ENCODE measurements at regions not wholly inside any gene's neighbourhood (a gene's known extent, or its start where the extent isn't known, plus 50 kb on each side); places are given as distances from the start of the nearest gene placed in this dataset.

- H3K27ac ChIP-seq: no peak overlapping the region
- TF ChIP-seq CTCF (IDR thresholded peaks at IDR 0.05): peak; percentile 84 to 96 (median 94)
- H3K36me3 ChIP-seq: no peaks in the 10 kb centered on the region
- DNase-seq (ENCODE audit: low spot score in 2 of 2): peak; percentile 30 to 83
- peaks cover 0 to 4% of the 10 kb centered on the region in 2 donors for H3K4me1 ChIP-seq
- intact Hi-C loops (cut with DNase I): loop anchor here (1.0 to 10.0 kb wide), 3 partner anchors 124 to 451 kb away; no protein-coding TSS in a partner anchor
- H3K9me3 ChIP-seq: no peaks in the 10 kb centered on the region
- H3K27me3 ChIP-seq: no peaks in the 10 kb centered on the region
- no peak overlapping the region for H3K4me3 ChIP-seq
Observed at GRCh38 chr6:156564127-156564806, 212.9 kb upstream of the ARID1B start.

- no peaks in the 10 kb centered on the region for H3K36me3 ChIP-seq
- no peak overlapping the region for H3K4me3 ChIP-seq
- intact Hi-C loops (cut with DNase I): loop anchor here (1.0 to 10.0 kb wide), 3 partner anchors 125 to 451 kb away; no protein-coding TSS in a partner anchor
Observed at GRCh38 chr6:156563714-156564113, 213.5 kb upstream of the ARID1B start.

GRCh38 chr6:156562636-156563035, 214.5 kb upstream of the ARID1B start:
- H3K27me3 ChIP-seq: no peaks in the 10 kb centered on the region
- no peak for TF ChIP-seq CTCF (IDR thresholded peaks at IDR 0.05)
- H3K27ac ChIP-seq: no peak overlapping the region
- no peaks in the 10 kb centered on the region for H3K9me3 ChIP-seq
- DNase-seq (ENCODE audit: low spot score in 2 of 2): no peak
- H3K36me3 ChIP-seq: no peaks in the 10 kb centered on the region
- H3K4me1 ChIP-seq: peaks cover 0 to 4% of the 10 kb centered on the region in 2 donors
- intact Hi-C loops (cut with DNase I): loop anchor here (10.0 kb wide), 1 partner anchor 452 kb away; no protein-coding TSS in a partner anchor
- no peak overlapping the region for H3K4me3 ChIP-seq

More at GRCh38 chr6:156563714-156564113, 213.5 kb upstream of the ARID1B start:
- H3K27ac ChIP-seq: no peak overlapping the region
- no peaks in the 10 kb centered on the region for H3K9me3 ChIP-seq
- DNase-seq (ENCODE audit: low spot score in 2 of 2): no peak
- no peak for TF ChIP-seq CTCF (IDR thresholded peaks at IDR 0.05)
- H3K27me3 ChIP-seq: no peaks in the 10 kb centered on the region
- peaks cover 0 to 4% of the 10 kb centered on the region in 2 donors for H3K4me1 ChIP-seq

- no peaks in the 10 kb centered on the region for H3K27me3 ChIP-seq
- H3K4me3 ChIP-seq: no peak overlapping the region
- peaks cover 0 to 4% of the 10 kb centered on the region in 2 donors for H3K4me1 ChIP-seq
- no peak for DNase-seq (ENCODE audit: low spot score in 2 of 2)
- intact Hi-C loops (cut with DNase I): loop anchor here (10.0 kb wide), 1 partner anchor 453 kb away; no protein-coding TSS in a partner anchor
- no peak overlapping the region for H3K27ac ChIP-seq
- no peaks in the 10 kb centered on the region for H3K36me3 ChIP-seq
- TF ChIP-seq CTCF (IDR thresholded peaks at IDR 0.05): no peak
- no peaks in the 10 kb centered on the region for H3K9me3 ChIP-seq
Observed at GRCh38 chr6:156562019-156562418, 215.2 kb upstream of the ARID1B start.

- Histone ChIP-seq H3K27me3 (no peaks in the 10 kb centered on the region), H3K9me3 (no peaks in the 10 kb centered on the region), H3K27ac (no peak overlapping the region), H3K36me3 (no peaks in the 10 kb centered on the region), H3K4me1 (peaks cover 0 to 4% of the 10 kb centered on the region in 2 donors), H3K4me3 (no peak overlapping the region)
- no peak for TF ChIP-seq CTCF (IDR thresholded peaks at IDR 0.05)
- intact Hi-C loops (cut with DNase I): loop anchor here (10.0 kb wide), 1 partner anchor 454 kb away; no protein-coding TSS in a partner anchor
- DNase-seq (ENCODE audit: low spot score in 2 of 2): no peak
Observed at GRCh38 chr6:156560476-156560875, 216.7 kb upstream of the ARID1B start.

All from ascending aorta (tissue), 2 donors.